Right lobe of liver (tissue), 4 donors: ENCODE measurements at regions not wholly inside any gene's neighbourhood (a gene's known extent, or its start where the extent isn't known, plus 50 kb on each side); places are given as distances from the start of the nearest gene placed in this dataset.

ENCODE experiments used
- POLR2A ChIP-seq: fragments of 450-650 bp; IDR thresholded peaks from one replicate; pipeline ENCODE4 v1.6.1; 2017; ENCODE audit warnings: antibody characterized with exemption, mild to moderate bottlenecking
- TF ChIP-seq, protein P1 (sequence below), 4 donors: fragments of 200-600 bp in 3 of 4; fragments of 450-650 bp in 1 of 4; IDR thresholded peaks; one replicate each; pipeline versions ENCODE4 v1.5.1 to v1.8.0; 2016 to 2022; ENCODE audit warnings: antibody characterized with exemption in 4 of 4, mild to moderate bottlenecking in 2 of 4
- donor health status: DM: no; HTN: no; CAD: no.
- donor health status: DM: no; HTN: no; CAD: no.
- donor health status: DM: no; HTN: yes; CAD: no.

DNA sequence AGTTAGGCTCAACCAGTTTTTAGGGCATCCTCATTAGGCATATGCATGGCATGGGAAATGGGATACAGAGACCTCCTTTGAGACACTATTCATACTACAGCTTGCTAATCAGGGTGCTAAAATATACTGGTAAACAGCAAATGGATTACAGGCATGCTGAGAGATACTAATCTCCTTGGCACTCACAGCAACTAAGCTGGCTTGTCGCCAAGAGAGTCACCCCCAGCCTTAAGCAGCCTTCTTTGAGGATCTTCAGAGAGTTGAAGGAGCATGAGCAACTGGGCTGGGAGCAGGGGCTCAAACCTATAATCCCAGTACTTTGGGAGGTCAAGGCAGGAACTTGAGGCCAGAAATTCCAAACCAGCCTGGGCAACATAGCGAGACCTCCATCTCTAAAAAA, 120.1 kb upstream of the NR5A2 start:
- no peak for TF ChIP-seq POLR2A
- TF ChIP-seq, protein P1, sequence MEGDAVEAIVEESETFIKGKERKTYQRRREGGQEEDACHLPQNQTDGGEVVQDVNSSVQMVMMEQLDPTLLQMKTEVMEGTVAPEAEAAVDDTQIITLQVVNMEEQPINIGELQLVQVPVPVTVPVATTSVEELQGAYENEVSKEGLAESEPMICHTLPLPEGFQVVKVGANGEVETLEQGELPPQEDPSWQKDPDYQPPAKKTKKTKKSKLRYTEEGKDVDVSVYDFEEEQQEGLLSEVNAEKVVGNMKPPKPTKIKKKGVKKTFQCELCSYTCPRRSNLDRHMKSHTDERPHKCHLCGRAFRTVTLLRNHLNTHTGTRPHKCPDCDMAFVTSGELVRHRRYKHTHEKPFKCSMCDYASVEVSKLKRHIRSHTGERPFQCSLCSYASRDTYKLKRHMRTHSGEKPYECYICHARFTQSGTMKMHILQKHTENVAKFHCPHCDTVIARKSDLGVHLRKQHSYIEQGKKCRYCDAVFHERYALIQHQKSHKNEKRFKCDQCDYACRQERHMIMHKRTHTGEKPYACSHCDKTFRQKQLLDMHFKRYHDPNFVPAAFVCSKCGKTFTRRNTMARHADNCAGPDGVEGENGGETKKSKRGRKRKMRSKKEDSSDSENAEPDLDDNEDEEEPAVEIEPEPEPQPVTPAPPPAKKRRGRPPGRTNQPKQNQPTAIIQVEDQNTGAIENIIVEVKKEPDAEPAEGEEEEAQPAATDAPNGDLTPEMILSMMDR (IDR thresholded peaks at IDR 0.05) = no peak
